ENCODE measurements at regions not wholly inside any gene's neighbourhood (a gene's known extent, or its start where the extent isn't known, plus 50 kb on each side); places are given as distances from the start of the nearest gene placed in this dataset.

DNA sequence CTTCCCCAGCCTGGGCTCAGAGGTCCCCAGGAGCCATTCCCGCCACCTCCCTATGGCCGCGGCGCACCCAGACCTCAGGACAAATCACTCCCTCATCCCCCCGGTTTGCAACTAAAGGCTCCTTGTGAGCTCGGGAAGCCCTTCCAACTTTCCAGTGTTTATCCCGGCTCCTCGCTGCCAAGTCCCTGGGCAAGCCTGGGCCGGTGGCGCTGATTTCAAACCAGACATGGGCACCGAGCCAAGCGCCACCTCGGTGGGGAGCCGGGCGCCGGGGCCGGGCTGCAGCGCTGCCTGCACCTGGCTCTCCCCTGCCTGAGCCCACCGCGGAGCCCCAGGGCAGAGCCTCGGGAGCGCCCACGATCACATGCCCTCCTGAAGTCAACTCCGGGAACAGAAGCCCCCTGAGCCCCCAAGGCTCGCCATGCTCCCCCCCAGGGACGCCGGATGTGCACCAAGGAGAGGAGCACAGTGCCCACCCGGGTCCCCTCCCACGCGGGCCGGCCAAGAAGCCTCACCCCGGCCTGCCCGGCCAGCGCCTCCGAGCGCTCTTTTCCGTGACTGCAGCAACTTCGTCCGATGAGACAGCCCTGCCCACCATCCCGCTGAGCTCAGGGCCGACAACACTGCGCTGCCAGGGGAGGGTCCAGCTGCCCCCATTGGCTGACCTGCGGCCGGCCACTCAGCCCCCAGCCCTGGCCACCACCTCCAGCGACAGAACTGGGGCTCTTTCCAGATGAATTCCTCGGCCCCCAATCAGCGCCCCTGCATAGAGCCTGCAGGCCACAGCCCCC, 50.0 kb downstream of the NCOR2 start:
- CTCF ChIA-PET = no interaction called here
- ATAC-seq (ENCODE audit: low read depth) (no peak), DNase-seq (no peak)
- Mint-ChIP-seq H3K4me1 (peaks cover 30% of the 10 kb centered on the region), H3K36me3 (ENCODE audit: low read depth) (peaks cover 19% of the 10 kb centered on the region), H3K27ac (no peak overlapping the region), H3K27me3 (no peaks in the 10 kb centered on the region), H3K9me3 (no peaks in the 10 kb centered on the region), H3K4me3 (no peak overlapping the region)
- intact Hi-C loops (cut with micrococcal nuclease) = no loop called here
- TF ChIP-seq, protein P1, sequence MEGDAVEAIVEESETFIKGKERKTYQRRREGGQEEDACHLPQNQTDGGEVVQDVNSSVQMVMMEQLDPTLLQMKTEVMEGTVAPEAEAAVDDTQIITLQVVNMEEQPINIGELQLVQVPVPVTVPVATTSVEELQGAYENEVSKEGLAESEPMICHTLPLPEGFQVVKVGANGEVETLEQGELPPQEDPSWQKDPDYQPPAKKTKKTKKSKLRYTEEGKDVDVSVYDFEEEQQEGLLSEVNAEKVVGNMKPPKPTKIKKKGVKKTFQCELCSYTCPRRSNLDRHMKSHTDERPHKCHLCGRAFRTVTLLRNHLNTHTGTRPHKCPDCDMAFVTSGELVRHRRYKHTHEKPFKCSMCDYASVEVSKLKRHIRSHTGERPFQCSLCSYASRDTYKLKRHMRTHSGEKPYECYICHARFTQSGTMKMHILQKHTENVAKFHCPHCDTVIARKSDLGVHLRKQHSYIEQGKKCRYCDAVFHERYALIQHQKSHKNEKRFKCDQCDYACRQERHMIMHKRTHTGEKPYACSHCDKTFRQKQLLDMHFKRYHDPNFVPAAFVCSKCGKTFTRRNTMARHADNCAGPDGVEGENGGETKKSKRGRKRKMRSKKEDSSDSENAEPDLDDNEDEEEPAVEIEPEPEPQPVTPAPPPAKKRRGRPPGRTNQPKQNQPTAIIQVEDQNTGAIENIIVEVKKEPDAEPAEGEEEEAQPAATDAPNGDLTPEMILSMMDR (IDR thresholded peaks at IDR 0.05) = no peak
- POLR2A ChIA-PET = no interaction called here

DNA sequence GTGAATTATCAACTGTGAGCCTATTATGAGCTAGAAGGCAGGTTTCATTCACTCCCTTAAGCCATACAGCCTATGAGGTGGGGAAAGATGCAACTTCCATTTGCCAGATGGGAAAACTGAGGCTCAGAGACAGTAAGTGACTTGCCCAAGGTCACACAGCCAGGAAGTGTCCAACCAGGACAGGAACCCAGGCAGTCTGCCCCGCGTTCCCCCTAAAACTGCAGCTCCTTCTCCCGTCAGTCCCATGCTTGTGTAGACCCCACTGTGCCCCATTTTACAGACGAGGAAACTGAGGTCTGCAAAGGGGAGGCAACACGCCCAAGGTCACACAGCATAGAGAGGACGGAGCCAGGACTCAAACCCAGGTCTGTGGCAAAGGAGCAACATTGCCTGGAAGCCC, 50.6 kb downstream of the NCOR2 start:
- peaks cover 26% of the 10 kb centered on the region for H3K4me1 Mint-ChIP-seq
- ATAC-seq (ENCODE audit: low read depth) (no peak), DNase-seq (no peak)
- H3K4me3 Mint-ChIP-seq = no peak overlapping the region
- POLR2A ChIA-PET = interaction anchor here (0.5 kb wide), 1 partner anchor 54 kb away, joined by 4 read pairs; no protein-coding TSS in a partner anchor
- no peak overlapping the region for H3K27ac Mint-ChIP-seq
- CTCF ChIA-PET = no interaction called here
- TF ChIP-seq, protein P1 (IDR thresholded peaks at IDR 0.05) = no peak
- no peaks in the 10 kb centered on the region for H3K9me3 Mint-ChIP-seq
- intact Hi-C loops (cut with micrococcal nuclease) = no loop called here
- peaks cover 14% of the 10 kb centered on the region for H3K36me3 Mint-ChIP-seq (ENCODE audit: low read depth)
- H3K27me3 Mint-ChIP-seq = no peaks in the 10 kb centered on the region

DNA sequence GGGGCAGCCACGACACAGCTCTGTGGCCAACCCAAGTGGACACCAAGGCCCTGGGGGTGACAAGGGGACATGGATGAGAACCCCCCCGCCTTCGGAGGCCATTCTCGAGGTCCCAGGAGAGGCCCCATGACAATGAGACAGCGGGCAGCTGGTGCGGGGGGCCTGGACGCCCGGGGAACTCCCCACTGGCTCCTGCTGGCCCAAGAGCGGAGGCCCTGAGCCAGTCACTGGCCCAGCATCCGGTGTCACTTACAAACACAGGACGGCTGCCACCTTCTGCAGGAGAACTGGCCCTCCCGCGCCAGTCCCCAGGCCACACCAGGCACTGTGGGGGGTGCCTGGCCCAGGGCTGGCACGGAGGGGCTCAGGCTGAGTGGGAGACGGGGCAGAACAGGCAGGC, 51.4 kb downstream of the NCOR2 start:
- CTCF ChIA-PET = no interaction called here
- H3K36me3 Mint-ChIP-seq (ENCODE audit: low read depth) = peaks cover 10% of the 10 kb centered on the region
- POLR2A ChIA-PET = no interaction called here
- H3K27ac Mint-ChIP-seq = no peak overlapping the region
- no peaks in the 10 kb centered on the region for H3K27me3 Mint-ChIP-seq
- TF ChIP-seq, protein P1 (IDR thresholded peaks at IDR 0.05) = no peak
- H3K9me3 Mint-ChIP-seq = no peaks in the 10 kb centered on the region
- intact Hi-C loops (cut with micrococcal nuclease) = no loop called here
- ATAC-seq (ENCODE audit: low read depth) = no peak
- peaks cover 20% of the 10 kb centered on the region for H3K4me1 Mint-ChIP-seq
- no peak for DNase-seq
- no peak overlapping the region for H3K4me3 Mint-ChIP-seq

DNA sequence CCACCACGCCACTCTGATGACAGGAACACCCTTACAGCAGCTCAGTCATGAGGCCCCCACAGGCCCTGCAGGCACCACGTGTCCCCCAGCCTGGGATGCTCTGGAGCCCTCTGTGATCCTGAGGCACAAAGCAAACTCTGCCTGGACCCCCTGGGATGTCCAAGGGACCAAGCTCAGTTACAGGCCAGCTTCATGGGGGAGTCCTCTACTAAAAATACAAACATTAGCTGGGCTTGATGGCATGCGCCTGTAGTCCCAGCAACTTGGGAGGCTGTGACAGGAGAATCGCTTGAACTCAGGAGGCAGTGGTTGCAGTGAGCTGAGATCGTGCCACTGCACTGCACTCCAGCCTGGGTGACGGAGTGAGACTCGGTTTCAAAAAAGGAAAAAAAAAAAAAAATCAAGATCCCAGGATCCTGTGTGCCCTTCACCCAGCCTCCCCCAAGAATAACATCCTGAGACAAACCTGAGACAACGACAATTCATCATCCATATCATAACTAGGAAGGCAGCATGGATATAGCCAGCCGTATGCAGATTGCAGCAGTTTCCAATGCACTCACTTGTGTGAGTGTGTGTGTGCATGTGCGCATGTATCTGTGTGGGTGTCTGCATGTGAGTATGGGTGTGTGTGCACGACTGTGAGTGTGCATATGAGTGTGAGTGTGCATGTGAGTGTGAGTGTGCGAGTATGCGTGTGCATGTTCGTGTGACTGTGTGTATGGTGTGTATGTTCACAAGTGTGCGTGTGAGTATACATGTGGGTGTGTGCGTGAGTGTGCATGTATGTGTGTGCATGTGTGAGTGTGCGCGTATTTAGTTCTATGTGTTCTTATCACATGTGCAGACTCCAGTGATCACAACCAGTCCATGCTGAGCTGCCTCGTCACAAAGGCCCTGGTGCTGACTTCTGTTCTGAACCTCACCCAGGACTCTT, 52.1 kb downstream of the NCOR2 start:
- POLR2A ChIA-PET = interaction anchor here (0.7 kb wide), 1 partner anchor 860 kb away, joined by 8 read pairs; no protein-coding TSS in a partner anchor
- intact Hi-C loops (cut with micrococcal nuclease) = no loop called here
- DNase-seq (no peak), ATAC-seq (ENCODE audit: low read depth) (no peak)
- peaks cover 10% of the 10 kb centered on the region for H3K36me3 Mint-ChIP-seq (ENCODE audit: low read depth)
- H3K9me3 Mint-ChIP-seq = no peaks in the 10 kb centered on the region
- peaks cover 19% of the 10 kb centered on the region for H3K4me1 Mint-ChIP-seq
- TF ChIP-seq, protein P1 (IDR thresholded peaks at IDR 0.05) = no peak
- CTCF ChIA-PET = no interaction called here
- no peak overlapping the region for H3K27ac Mint-ChIP-seq
- H3K27me3 Mint-ChIP-seq = no peaks in the 10 kb centered on the region
- no peak overlapping the region for H3K4me3 Mint-ChIP-seq

All from activated B cell treated with CpG ODN at 0.5 μM for 24 hours (primary cell).